HEK293 (cell line): ENCODE measurements at regions not wholly inside any gene's neighbourhood (a gene's known extent, or its start where the extent isn't known, plus 50 kb on each side); places are given as distances from the start of the nearest gene placed in this dataset.

Experiments used
- CTCF ChIA-PET: fragments of 350-600 bp; formaldehyde crosslinking; extraction: SDS; loops from one replicate; lab custom pipeline; 2021; ENCODE audit warnings: antibody characterized with exemption; lab: Yijun Ruan, JAX
- POLR2A ChIA-PET: fragments of 300-600 bp; formaldehyde crosslinking; extraction: SDS; loops from one replicate; lab custom pipeline; 2020; ENCODE audit warnings: antibody characterized with exemption, inconsistent platforms; lab: Yijun Ruan, JAX
- H3K27ac ChIP-seq: fragments of 200-500 bp; sonication (Bioruptor generic); 2 replicates; pipeline ENCODE4 v1.5.1; 2014; ENCODE audit warnings: low read depth, low read length, control low read depth, inconsistent platforms; ENCODE audit errors: extremely low read depth
- H3K36me3 ChIP-seq, 2 experiments: fragments of 200-500 bp in 1 of 2; sonication (Bioruptor generic) in 1 of 2; 1 replicate in 1 of 2; 2 replicates in 1 of 2; pipeline ENCODE4 v1.5.1; 2014 to 2017; ENCODE audit warnings: inconsistent platforms in 2 of 2, low read length in 2 of 2; ENCODE audit not compliant: control insufficient read depth in 2 of 2, insufficient read depth in 1 of 2
- H3K4me1 ChIP-seq: fragments of 200-500 bp; sonication (Bioruptor generic); 2 replicates; pipeline ENCODE4 v1.5.1; 2014; ENCODE audit warnings: mild to moderate bottlenecking, low read length, inconsistent platforms; ENCODE audit not compliant: control insufficient read depth, insufficient read depth
- H3K4me3 ChIP-seq: 2 replicates; pipeline ENCODE4 v1.5.1; 2011; ENCODE audit warnings: low read depth, mild to moderate bottlenecking, control low read depth, low read length, moderate library complexity
- H3K9me3 ChIP-seq: fragments of 200-500 bp; sonication (Bioruptor generic); 2 replicates; pipeline ENCODE4 v1.5.1; 2014; ENCODE audit warnings: low read depth, low read length, inconsistent platforms; ENCODE audit not compliant: control insufficient read depth, insufficient read depth
- EGR2 ChIP-seq: fragments of 450-650 bp; formaldehyde crosslinking; IDR thresholded peaks from 2 replicates; pipeline ENCODE4 v1.5.1; 2016; ENCODE audit warnings: low read depth, missing biosample characterization, missing genetic modification characterization
- FEZF1 ChIP-seq: fragments of 450-650 bp; formaldehyde crosslinking; IDR thresholded peaks from 2 replicates; pipeline ENCODE4 v1.5.1; 2016; ENCODE audit warnings: missing biosample characterization, missing genetic modification characterization
- HOXD13 ChIP-seq: sonication (generic); formaldehyde crosslinking; IDR thresholded peaks from 2 replicates; pipeline ENCODE4 v1.8.0; 2022; ENCODE audit warnings: missing genetic modification reagents, borderline replicate concordance
- KLF17 ChIP-seq: fragments of 450-650 bp; formaldehyde crosslinking; IDR thresholded peaks from 2 replicates; pipeline ENCODE4 v1.5.1; 2016; ENCODE audit warnings: missing biosample characterization, missing genetic modification characterization
- KLF7 ChIP-seq: fragments of 450-650 bp; formaldehyde crosslinking; IDR thresholded peaks from 2 replicates; pipeline ENCODE4 v1.5.1; 2016; ENCODE audit warnings: missing biosample characterization, missing genetic modification characterization, borderline replicate concordance
- PRDM10 ChIP-seq: fragments of 450-650 bp; formaldehyde crosslinking; IDR thresholded peaks from 2 replicates; pipeline ENCODE4 v1.5.1; 2016; ENCODE audit warnings: missing biosample characterization, missing genetic modification characterization
- PRDM6 ChIP-seq: fragments of 450-650 bp; formaldehyde crosslinking; IDR thresholded peaks from 2 replicates; pipeline ENCODE4 v1.5.1; 2017; ENCODE audit warnings: missing biosample characterization, missing genetic modification characterization
- REPIN1 ChIP-seq: fragments of 450-650 bp; formaldehyde crosslinking; IDR thresholded peaks from 2 replicates; pipeline ENCODE4 v1.5.1; 2017; ENCODE audit warnings: missing biosample characterization, missing genetic modification characterization, low read depth
- SETDB1 ChIP-seq: IDR thresholded peaks from one replicate; pipeline ENCODE4 v1.6.1; 2017; ENCODE audit warnings: mild to moderate bottlenecking, low read length, moderate library complexity, mixed read lengths; ENCODE audit not compliant: insufficient read length
- SP2 ChIP-seq: fragments of 450-650 bp; formaldehyde crosslinking; IDR thresholded peaks from 2 replicates; pipeline ENCODE4 v1.5.1; 2016; ENCODE audit warnings: missing biosample characterization, missing genetic modification characterization
- TSHZ1 ChIP-seq: fragments of 450-650 bp; formaldehyde crosslinking; IDR thresholded peaks from 2 replicates; pipeline ENCODE4 v1.5.1; 2016; ENCODE audit warnings: missing biosample characterization, missing genetic modification characterization, borderline replicate concordance
- ZBTB1 ChIP-seq: fragments of 450-650 bp; formaldehyde crosslinking; IDR thresholded peaks from 2 replicates; pipeline ENCODE4 v1.5.1; 2016; ENCODE audit warnings: missing biosample characterization, missing genetic modification characterization
- ZFHX2 ChIP-seq: fragments of 450-650 bp; formaldehyde crosslinking; conservative IDR thresholded peaks from 2 replicates; pipeline ENCODE4 v1.5.1; 2016; ENCODE audit warnings: missing biosample characterization, missing genetic modification characterization
- ZNF239 ChIP-seq: fragments of 450-650 bp; formaldehyde crosslinking; IDR thresholded peaks from 2 replicates; pipeline ENCODE4 v1.5.1; 2016; ENCODE audit warnings: missing biosample characterization, missing genetic modification characterization
- ZNF302 ChIP-seq: fragments of 450-650 bp; formaldehyde crosslinking; IDR thresholded peaks from 2 replicates; pipeline ENCODE4 v1.5.1; 2016; ENCODE audit warnings: missing biosample characterization, missing genetic modification characterization, low read depth
- ZNF341 ChIP-seq: fragments of 450-650 bp; formaldehyde crosslinking; IDR thresholded peaks from 2 replicates; pipeline ENCODE4; 2016; ENCODE audit warnings: low read depth, missing biosample characterization, missing genetic modification characterization
- ZNF544 ChIP-seq: fragments of 450-650 bp; formaldehyde crosslinking; IDR thresholded peaks from 2 replicates; pipeline ENCODE4 v1.5.0; 2017; ENCODE audit warnings: missing biosample characterization, missing genetic modification characterization
- ZNF670 ChIP-seq: fragments of 450-650 bp; formaldehyde crosslinking; IDR thresholded peaks from 2 replicates; pipeline ENCODE4 v1.5.1; 2016; ENCODE audit warnings: missing biosample characterization, missing genetic modification characterization, low read depth
- ZNF704 ChIP-seq: fragments of 450-650 bp; formaldehyde crosslinking; IDR thresholded peaks from 2 replicates; pipeline ENCODE4 v1.5.1; 2016; ENCODE audit warnings: missing biosample characterization, missing genetic modification characterization
- ZNF707 ChIP-seq: fragments of 450-650 bp; formaldehyde crosslinking; IDR thresholded peaks from 2 replicates; pipeline ENCODE4 v1.5.1; 2016; ENCODE audit warnings: missing biosample characterization, missing genetic modification characterization
- ZSCAN30 ChIP-seq: fragments of 450-650 bp; IDR thresholded peaks from 2 replicates; pipeline ENCODE4 v1.5.1; 2018; ENCODE audit warnings: missing biosample characterization, mild to moderate bottlenecking, missing genetic modification characterization, moderate library complexity

- H3K9me3 ChIP-seq = no peaks in the 10 kb centered on the region
- TF ChIP-seq EGR2 (tag by site-specific recombination) (peak; percentile 49; the same call in 1 of the 2 replicates), ZBTB1 (tag by site-specific recombination) (no peak), ZFHX2 (tag by site-specific recombination) (peak; percentile 42)
- no peaks in the 10 kb centered on the region for H3K36me3 ChIP-seq
- ChIA-PET POLR2A (no interaction called here), CTCF (interaction anchor here (0.6 to 12.6 kb wide), 9 partner anchors 13 to 454 kb away, joined by 3 to 369 read pairs (median 4); no protein-coding TSS in a partner anchor)
- no peak overlapping the region for H3K4me3 ChIP-seq
- H3K4me1 ChIP-seq = no peaks in the 10 kb centered on the region
- no peak overlapping the region for H3K27ac ChIP-seq
These were observed 180.3 kb upstream of the PKDCC start for GRCh38 chr2:41867553-41867952.

GRCh38 chr2:41869542-41870264 lies 178.1 kb upstream of the PKDCC start:
- CTCF ChIA-PET = interaction anchor here (0.6 to 12.6 kb wide), 31 partner anchors 9 to 499 kb away, joined by 3 to 369 read pairs (median 5); no protein-coding TSS in a partner anchor
- Histone ChIP-seq H3K9me3 (no peaks in the 10 kb centered on the region), H3K4me3 (no peak overlapping the region), H3K4me1 (peaks cover 4% of the 10 kb centered on the region), H3K27ac (no peak overlapping the region), H3K36me3 (no peaks in the 10 kb centered on the region)
- POLR2A ChIA-PET = no interaction called here
- TF ChIP-seq ZNF302 (tag by site-specific recombination) (no peak), ZNF544 (tag by site-specific recombination) (no peak), HOXD13 (no peak), KLF17 (tag by site-specific recombination) (no peak), KLF7 (tag by site-specific recombination) (no peak), ZFHX2 (tag by site-specific recombination) (no peak), SP2 (tag by site-specific recombination) (no peak), FEZF1 (tag by site-specific recombination) (no peak), PRDM6 (no peak), REPIN1 (tag by site-specific recombination) (no peak), TSHZ1 (tag by site-specific recombination) (no peak), ZNF707 (tag by site-specific recombination) (no peak), SETDB1 (no peak), ZNF341 (tag by site-specific recombination) (peak; percentile 64), ZNF704 (tag by site-specific recombination) (no peak), PRDM10 (tag by site-specific recombination) (no peak), ZSCAN30 (tag by site-specific recombination) (no peak), ZNF670 (tag by site-specific recombination) (no peak), ZNF239 (tag by site-specific recombination) (no peak)
